ENCODE measurements at regions not wholly inside any gene's neighbourhood (a gene's known extent, or its start where the extent isn't known, plus 50 kb on each side); places are given as distances from the start of the nearest gene placed in this dataset.

DNA sequence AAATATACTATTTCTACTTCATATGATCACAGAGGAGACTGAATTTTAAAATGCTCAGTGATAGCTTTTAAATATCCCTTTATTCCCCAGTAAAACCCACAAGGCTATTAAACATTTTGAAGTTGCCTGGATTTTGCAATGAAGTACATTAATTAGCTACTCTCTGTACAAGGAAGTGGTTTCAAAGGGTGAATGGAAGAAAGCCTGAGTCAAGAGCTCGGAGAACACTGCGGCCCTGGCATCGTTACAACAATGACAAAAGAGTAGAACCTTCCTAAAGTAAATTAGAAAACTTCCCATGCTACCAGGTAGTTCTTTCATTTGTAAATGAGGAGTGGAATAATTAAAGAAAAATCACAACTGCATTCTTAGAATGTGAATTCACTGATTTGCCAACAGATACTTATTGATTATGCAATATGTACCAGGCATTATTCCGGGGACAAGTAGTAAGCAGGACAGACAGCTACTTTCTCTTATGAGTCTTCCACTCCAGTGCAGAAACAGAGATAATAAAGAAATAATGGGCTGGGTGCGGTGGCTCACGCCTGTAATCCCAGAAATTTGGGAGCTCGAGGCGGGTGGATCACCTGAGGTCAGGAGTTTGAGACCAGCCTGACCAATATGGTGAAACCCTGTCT is 63.0 kb downstream of the ZNF22 start:
- WGBS, 4 donors, result 77 to 87% (median 79%) methylated on average over 8 of the region's 8 CpGs
- Histone ChIP-seq H3K9me3 (no peaks in the 10 kb centered on the region), H3K36me3 (no peaks in the 10 kb centered on the region), H3K4me1 (peaks cover 0 to 10% (median 0%) of the 10 kb centered on the region in 12 donors), H3K27me3 (no peaks in the 10 kb centered on the region), H3K27ac (no peak overlapping the region), H3K4me3 (no peak overlapping the region)
- intact Hi-C loops (cut with DNase I), result no loop called here
- ATAC-seq (no peak), DNase-seq (no peak)
- TF ChIP-seq, protein P1, sequence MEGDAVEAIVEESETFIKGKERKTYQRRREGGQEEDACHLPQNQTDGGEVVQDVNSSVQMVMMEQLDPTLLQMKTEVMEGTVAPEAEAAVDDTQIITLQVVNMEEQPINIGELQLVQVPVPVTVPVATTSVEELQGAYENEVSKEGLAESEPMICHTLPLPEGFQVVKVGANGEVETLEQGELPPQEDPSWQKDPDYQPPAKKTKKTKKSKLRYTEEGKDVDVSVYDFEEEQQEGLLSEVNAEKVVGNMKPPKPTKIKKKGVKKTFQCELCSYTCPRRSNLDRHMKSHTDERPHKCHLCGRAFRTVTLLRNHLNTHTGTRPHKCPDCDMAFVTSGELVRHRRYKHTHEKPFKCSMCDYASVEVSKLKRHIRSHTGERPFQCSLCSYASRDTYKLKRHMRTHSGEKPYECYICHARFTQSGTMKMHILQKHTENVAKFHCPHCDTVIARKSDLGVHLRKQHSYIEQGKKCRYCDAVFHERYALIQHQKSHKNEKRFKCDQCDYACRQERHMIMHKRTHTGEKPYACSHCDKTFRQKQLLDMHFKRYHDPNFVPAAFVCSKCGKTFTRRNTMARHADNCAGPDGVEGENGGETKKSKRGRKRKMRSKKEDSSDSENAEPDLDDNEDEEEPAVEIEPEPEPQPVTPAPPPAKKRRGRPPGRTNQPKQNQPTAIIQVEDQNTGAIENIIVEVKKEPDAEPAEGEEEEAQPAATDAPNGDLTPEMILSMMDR (IDR thresholded peaks at IDR 0.05), result no peak
- TF ChIP-seq POLR2A (IDR thresholded peaks at IDR 0.05), result no peak

DNA sequence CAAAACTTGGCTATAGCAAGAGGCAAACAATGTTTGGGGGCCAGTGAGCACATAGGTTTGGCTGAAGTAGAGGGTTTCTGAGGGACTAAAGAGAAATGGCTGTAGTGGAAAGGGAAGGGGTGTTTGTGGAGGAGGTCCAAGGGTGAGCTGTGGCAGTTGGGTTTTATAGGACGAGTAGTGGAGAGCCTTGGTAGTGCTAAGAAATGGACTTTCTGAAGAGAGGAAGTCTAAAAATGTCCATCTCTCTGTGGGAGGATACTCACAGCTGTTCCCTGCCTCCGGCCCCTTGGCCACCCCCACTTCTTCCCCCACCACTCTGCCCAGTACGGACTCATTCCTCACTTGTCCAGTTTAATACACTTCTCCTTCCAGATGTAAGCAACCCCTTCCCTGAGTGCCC is 64.3 kb downstream of the ZNF22 start:
- peaks cover 0 to 3% (median 0%) of the 10 kb centered on the region in 12 donors for H3K4me1 ChIP-seq
- WGBS, 4 donors, result 24 to 55% (median 38%) methylated on average over 3 of the region's 3 CpGs
- intact Hi-C loops (cut with DNase I), result no loop called here
- ATAC-seq (no peak), DNase-seq (no peak)
- H3K9me3 ChIP-seq, result no peaks in the 10 kb centered on the region
- TF ChIP-seq, protein P1 (IDR thresholded peaks at IDR 0.05), result no peak
- TF ChIP-seq POLR2A (IDR thresholded peaks at IDR 0.05), result no peak
- H3K36me3 ChIP-seq, result no peaks in the 10 kb centered on the region
- H3K27ac ChIP-seq, result no peak overlapping the region
- no peaks in the 10 kb centered on the region for H3K27me3 ChIP-seq
- no peak overlapping the region for H3K4me3 ChIP-seq

DNA sequence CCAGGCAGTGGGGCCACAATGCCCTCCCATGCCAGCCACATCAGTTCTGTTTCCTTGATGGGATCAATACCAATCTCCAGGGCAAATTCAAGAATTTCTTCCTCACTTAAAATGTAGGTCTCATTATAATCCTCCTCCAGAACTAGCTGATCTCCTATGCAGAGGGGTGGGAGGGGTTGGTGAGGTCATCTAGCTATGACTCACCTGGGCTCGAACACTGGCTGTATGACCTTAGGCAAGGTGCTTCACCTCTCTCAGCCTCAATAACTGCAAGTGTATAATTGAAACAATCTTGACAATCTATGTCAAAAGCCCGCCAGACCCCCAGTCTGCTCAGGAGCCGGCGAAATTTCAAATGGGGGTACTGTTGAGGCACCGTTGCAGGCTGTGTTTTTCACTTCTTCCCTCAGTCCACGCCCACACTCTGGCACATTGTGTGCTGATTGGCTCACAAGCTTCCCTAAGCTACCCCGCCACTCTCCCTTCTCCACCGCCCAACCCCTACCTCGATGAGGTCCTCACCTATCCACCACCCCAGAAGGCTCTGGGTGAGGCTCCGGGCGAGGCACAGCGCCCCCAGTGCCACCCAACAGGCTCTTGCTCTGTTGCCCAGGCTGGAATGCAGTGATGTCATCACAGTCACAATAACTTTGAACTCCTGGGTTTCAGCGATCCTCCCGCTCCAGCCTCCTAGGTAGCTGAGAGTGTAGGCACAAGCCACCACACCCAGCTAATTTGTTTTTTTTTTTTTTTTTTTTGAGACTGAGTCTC is 70.5 kb downstream of the ZNF22 start:
- Histone ChIP-seq H3K4me1 (no peaks in the 10 kb centered on the region), H3K9me3 (peaks cover 0 to 10% (median 0%) of the 10 kb centered on the region in 12 donors), H3K27me3 (peaks cover 0 to 5% (median 0%) of the 10 kb centered on the region in 9 donors), H3K27ac (no peak overlapping the region), H3K36me3 (no peaks in the 10 kb centered on the region), H3K4me3 (no peak overlapping the region)
- WGBS, 4 donors, result 92 to 97% (median 96%) methylated on average over 13 to 14 of the region's 14 CpGs
- ATAC-seq (no peak), DNase-seq (no peak)
- no peak for TF ChIP-seq POLR2A (IDR thresholded peaks at IDR 0.05)
- TF ChIP-seq, protein P1 (IDR thresholded peaks at IDR 0.05), result no peak
- intact Hi-C loops (cut with DNase I), result no loop called here

DNA sequence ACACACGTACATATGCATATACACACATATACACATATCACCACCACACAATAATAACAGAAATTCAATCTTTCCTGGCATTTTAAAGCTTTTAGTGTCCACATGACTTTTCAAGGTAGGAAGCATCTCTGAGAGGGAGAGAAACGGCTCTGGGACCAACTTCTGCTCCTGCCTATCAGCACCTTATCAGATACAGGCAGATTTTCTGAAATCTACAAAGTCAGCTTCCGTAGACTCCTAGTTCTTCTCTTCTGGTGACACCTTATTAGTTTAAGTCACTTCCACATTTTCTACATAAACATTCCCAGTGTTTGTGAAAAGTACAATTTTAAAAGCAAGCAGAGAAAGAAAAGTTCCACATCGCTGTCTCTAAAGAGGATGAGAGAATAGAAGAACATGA is 74.5 kb downstream of the ZNF22 start:
- TF ChIP-seq POLR2A (IDR thresholded peaks at IDR 0.05), result no peak
- TF ChIP-seq, protein P1 (IDR thresholded peaks at IDR 0.05), result no peak
- intact Hi-C loops (cut with DNase I), result no loop called here
- 66 to 77% (median 72%) methylated on average over 4 of the region's 4 CpGs for WGBS, 4 donors
- peaks cover 0 to 10% (median 0%) of the 10 kb centered on the region in 12 donors for H3K9me3 ChIP-seq
- no peak overlapping the region for H3K27ac ChIP-seq
- DNase-seq (no peak), ATAC-seq (no peak)
- peaks cover 0 to 7% (median 0%) of the 10 kb centered on the region in 9 donors for H3K27me3 ChIP-seq
- H3K36me3 ChIP-seq, result no peaks in the 10 kb centered on the region
- no peak overlapping the region for H3K4me3 ChIP-seq
- H3K4me1 ChIP-seq, result peaks cover 0 to 3% (median 0%) of the 10 kb centered on the region in 12 donors
